GM12801 (cell line): ENCODE measurements at regions not wholly inside any gene's neighbourhood (a gene's known extent, or its start where the extent isn't known, plus 50 kb on each side); places are given as distances from the start of the nearest gene placed in this dataset.

ENCODE experiments used
- TF ChIP-seq, protein P1 (sequence below): IDR thresholded peaks from one replicate; pipeline ENCODE4 v1.5.1; 2011; ENCODE audit warnings: control low read depth; ENCODE audit not compliant: insufficient read length; ENCODE audit errors: extremely low read depth

DNA sequence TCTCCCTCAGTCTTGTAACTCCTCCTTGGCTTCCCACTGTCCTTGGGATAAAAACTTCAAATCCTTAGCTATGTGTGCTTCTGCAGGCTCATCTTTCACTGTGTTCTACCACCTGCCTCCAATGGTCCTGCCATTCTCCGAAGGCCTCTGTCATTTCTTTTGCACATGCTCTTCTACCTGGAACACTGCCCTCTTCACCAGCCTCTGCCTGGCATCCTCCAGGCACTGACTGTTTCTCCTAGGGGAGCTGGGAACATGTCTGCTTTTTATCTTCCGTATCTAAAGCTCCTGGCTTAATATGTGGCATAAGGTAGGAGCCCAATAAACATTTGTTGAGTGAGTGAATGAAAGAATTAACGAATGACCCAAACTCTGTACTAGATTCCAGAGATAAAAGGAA, 603.3 kb upstream of the TMEM132C start:
- TF ChIP-seq, protein P1, sequence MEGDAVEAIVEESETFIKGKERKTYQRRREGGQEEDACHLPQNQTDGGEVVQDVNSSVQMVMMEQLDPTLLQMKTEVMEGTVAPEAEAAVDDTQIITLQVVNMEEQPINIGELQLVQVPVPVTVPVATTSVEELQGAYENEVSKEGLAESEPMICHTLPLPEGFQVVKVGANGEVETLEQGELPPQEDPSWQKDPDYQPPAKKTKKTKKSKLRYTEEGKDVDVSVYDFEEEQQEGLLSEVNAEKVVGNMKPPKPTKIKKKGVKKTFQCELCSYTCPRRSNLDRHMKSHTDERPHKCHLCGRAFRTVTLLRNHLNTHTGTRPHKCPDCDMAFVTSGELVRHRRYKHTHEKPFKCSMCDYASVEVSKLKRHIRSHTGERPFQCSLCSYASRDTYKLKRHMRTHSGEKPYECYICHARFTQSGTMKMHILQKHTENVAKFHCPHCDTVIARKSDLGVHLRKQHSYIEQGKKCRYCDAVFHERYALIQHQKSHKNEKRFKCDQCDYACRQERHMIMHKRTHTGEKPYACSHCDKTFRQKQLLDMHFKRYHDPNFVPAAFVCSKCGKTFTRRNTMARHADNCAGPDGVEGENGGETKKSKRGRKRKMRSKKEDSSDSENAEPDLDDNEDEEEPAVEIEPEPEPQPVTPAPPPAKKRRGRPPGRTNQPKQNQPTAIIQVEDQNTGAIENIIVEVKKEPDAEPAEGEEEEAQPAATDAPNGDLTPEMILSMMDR: no peak

DNA sequence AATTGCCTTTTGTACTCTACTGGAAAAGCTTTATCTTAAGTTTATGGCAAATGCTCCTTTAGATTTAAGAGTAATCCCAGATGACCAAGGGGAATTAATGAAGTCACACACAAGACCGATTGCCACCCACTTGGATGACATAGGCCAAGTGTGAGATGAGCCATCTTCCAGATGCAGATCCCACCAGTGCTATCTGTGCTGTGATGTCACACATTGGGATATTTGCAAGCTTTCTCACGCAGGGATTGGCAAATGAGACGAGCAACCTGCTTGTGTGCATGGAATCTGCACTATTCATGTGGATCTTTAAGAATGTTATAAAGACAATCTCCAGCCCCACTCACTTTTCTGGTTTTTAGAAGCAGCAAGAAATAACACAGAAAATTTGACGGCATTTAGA, 602.1 kb upstream of the TMEM132C start:
- TF ChIP-seq, protein P1: no peak

DNA sequence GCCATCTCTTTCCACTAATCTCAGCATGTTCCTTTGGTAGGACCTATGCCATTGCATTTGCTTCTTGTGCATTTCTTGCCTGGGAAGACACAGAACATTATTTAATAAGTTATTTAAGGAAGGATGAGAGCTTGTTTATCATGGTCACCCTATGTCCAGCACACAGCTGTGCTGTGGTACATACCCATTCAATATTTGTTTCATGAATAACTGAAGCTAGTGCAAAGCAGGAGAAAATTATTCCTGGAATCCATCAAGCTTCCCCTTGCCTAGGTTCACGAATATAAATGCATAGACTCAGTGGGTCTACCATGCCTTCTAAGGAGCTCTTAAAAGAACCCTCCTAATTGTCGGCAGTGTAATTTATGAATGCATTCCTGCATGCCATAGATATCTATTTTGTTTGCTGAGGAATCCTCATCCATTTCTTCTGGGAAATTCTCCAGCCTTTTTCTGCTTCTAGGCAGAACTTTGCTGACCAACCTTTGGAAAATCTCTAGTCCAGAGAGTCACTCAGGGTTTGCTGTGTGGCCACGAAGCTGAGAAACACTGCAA, 599.8 kb upstream of the TMEM132C start:
- TF ChIP-seq, protein P1: no peak

DNA sequence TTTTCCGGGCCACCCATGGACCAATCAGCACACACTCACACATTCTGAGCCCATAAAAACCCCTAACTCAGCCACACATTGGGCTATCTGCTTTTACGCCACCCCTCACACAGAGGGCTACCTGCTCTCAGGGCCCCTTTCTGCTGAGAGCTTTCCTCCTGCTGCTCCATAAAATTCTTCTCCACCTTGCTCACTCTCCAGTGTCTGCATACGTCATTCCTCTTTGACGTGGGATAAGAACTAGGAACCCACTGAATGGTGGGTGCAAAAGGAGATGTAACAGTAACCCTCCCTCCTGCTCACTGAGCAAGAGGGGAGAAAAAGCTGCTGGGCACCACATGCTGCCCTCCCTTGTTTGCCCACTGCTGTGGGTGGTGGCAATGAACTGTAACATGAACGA, 596.7 kb upstream of the TMEM132C start:
- TF ChIP-seq, protein P1: no peak

DNA sequence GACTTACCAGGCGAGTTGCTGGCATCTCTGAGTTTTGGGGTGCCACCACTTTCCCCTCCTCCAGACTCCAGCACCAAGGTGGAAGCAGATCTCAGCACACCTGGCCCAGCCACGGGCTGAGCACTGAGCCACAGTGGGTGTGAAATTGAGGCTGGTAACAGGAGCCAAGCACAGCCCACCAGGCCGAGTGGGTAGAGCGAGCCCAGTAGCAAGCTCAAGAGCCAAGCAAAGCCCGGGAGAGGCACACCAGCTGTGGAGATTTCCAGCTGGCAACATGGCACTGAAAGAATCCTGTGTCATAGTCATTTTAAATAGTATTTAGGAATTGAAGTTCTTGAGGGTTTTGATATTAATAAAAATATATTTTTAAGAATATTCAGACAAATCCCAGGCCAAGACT, 596.2 kb upstream of the TMEM132C start:
- TF ChIP-seq, protein P1: no peak

DNA sequence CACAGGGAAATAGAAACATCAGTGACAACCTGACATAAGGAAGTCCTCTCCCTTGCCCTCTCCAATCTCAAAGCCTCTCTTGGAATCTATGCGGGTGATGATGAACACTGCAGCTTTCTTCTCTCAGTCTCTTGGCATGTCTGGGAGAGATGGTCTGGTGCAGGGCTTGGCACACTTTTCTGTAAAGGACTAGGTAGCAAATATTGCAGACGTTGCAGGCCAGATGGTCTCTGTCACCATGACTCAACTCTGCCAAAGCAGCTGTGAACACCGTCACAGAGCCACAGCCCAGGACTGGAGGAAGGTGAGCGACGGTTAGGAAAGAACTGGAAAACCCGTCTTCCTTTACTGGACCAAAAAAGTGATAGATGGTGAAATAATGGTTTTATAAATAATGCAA, 591.0 kb upstream of the TMEM132C start:
- TF ChIP-seq, protein P1: no peak

DNA sequence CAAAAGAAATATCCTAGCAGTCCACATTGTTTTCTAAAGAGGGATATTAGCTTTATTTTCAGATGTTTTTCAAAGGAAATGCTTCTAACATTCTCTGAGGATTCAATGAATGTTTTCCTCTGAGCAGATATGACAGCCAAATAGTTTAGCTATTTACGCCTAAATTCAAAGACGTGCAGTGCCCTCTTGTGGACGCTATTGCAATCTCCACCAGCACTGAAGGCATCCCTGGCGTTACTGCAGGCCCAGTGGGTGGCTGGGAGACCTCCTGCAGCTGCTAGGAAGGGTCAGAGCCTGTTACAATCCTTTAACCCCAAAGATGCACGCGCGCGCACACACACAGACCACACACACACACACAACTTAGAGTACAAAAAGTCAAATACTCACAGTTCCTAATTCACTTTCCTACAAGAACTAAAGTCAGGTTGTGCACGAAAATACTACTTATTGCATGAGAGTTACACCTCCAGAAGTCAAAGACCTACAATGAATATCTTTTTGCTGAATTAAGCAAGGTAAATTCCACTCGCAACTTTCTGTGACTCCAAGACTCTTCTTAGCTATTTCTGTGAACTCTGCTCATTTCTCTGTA, 589.3 kb upstream of the TMEM132C start:
- TF ChIP-seq, protein P1: no peak
